Stimulated activated CD8-positive, alpha-beta memory T cell treated with anti-CD3 and anti-CD28 coated beads, Interleukin-7, amount 100 ng/mL, for 4 hours (primary cell): ENCODE measurements at regions not wholly inside any gene's neighbourhood (a gene's known extent, or its start where the extent isn't known, plus 50 kb on each side); places are given as distances from the start of the nearest gene placed in this dataset.

Experiments used
- DNase-seq, 2 donors: peaks; one replicate each; pipeline ENCODE4 v3.0.0-alpha.2; 2020; ENCODE audit warnings: low read depth in 2 of 2

DNA sequence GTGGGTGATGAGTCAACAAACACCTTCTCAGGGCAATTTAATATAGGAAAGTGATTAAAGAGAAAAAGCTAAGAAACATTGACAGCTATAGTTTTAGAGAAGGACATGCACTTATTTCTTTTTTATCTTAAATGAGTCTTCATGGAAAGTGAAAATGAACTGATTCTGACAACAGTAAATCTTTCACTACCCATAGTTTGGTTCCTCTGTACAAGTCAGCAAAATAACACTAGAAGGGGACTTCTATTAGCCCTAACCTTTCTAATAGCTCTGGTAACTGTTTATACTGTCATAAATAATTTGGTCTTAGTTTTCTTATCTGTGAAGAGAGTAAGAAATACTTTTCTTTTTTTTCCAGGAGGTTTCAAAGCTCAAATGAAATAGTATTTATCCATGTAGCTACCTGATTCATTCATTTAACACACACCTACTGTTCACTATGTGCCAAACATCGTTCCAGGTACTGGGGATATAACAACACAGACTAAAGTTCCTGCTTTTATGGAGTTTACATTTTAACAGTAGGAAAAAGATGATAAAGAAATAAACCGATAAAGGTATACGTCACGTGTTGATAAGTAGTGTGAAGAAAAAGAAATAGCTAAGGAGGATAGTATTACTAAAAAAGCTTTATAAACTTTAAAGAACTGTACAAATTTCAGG, 148.2 kb downstream of the PCSK1 start:
- DNase-seq = no peak

- no peak for DNase-seq
Measured at GRCh38 chr5:96283589-96283988, 149.5 kb downstream of the PCSK1 start.

- DNase-seq = no peak
Measured at GRCh38 chr5:96282020-96282419, 151.0 kb downstream of the PCSK1 start.

GRCh38 chr5:96280946-96281393, 152.1 kb downstream of the PCSK1 start:
- DNase-seq = no peak

DNA sequence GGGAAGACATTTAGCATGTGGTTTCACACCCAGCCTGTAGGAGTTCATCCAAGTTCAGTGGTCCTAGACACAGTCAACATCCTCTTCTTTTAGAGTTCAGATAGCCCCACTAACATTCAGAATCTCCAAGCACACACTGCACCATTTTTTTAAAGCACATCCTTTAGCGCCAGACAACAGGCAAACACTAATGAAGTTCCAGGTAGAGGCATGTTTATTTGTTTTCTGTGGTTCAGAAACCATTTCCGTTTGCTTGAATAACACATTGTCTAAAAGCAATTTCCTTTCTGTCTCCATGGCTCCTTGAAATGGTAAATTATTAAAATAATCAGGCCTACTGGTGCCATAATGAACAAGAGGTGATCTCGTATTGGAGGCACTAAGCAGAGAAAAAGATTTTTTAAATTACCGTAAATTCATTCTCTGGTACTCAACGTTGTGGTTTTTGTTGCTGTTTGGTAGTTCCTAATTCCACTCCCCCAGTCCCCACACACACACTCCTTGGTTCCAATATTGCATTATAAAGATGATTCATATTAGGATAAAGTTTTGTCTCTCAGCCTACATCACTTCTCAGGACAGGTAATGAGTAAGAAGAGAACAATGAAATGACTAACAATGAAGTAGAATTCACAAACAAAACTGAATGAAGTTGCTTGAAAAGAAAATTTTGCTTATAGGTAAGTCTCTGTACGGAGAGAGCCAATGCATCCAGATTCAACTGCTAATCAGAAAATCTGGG, 153.1 kb downstream of the PCSK1 start:
- DNase-seq = no peak

DNA sequence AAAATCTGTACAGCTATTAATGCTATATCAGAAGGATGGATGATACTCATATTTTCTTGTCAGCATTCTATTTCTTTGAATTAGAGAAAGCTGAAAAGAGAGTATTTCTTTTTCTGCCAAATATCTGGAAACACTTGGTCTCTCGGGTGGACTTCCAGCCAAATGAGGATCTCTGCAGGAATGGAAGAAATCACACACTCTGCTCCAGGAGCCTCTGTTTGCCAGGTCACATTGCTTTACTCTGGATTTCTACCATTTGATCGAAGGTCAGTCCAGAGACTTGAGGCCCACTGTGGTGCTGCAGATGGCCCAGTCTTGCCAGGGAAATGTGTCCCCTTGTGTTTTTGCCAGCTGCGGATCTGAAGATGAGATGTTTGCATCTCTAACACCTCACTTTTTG, 154.1 kb downstream of the PCSK1 start:
- no peak for DNase-seq

- no peak for DNase-seq
Measured at GRCh38 chr5:96275051-96275450, 158.0 kb downstream of the PCSK1 start.

DNA sequence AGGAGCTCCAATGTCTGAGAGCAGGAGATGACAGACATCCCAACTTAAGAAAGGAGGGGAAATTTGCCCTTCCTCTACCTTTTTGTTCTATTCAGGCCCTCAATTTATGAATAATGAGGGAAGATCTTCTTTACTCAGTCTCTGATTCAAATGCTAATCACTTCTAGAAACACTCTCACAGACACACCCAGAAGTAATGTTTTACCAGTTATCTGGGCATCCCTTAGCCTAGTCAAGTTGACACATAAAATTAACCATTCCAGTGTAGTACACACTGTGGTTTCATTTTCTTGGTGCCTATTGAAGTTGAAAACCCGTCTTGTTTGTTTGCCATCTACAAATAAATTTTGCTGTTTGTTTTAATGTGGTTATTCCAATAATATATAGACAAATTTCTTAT, 167.6 kb downstream of the PCSK1 start:
- DNase-seq = no peak

DNA sequence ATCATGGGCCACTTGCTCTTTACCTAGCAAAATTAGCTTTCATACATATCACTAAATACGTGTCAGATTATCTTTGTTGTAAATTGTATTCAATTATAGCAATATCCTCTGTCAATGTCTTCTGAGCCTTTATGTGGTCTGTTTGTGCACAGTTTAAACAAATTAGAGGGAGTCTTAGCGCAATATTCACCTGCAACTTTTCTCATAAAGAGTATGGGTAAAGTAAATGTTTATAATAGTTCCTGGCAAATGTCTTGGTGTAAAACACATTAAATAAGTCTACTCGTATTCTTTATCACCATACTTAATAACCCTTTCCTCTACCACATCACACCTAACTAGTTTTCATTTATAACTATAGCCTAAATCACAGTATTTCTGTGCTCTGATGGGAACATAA, 169.0 kb downstream of the PCSK1 start:
- DNase-seq = no peak

DNA sequence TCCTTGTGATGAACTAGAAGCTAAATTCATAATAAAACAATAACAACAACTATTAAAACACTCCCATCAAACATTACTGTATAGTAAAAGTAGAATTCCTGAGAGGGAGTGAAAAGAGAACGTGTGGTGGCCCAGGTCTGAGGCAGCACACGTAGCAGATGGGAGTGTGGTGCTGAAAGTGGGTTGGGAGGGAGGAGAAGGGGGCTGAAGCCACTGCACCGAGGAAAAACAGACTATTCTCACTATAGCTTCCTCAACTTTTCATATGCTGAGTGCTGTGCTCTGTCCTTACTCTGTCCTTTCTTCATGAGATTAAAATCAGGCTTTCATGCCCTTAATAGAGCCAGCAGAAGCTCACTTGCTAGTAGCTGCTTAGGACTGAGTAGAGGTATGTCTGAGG, 170.9 kb downstream of the PCSK1 start:
- no peak for DNase-seq

GRCh38 chr5:96260009-96260408, 173.0 kb downstream of the PCSK1 start:
- DNase-seq = no peak

DNA sequence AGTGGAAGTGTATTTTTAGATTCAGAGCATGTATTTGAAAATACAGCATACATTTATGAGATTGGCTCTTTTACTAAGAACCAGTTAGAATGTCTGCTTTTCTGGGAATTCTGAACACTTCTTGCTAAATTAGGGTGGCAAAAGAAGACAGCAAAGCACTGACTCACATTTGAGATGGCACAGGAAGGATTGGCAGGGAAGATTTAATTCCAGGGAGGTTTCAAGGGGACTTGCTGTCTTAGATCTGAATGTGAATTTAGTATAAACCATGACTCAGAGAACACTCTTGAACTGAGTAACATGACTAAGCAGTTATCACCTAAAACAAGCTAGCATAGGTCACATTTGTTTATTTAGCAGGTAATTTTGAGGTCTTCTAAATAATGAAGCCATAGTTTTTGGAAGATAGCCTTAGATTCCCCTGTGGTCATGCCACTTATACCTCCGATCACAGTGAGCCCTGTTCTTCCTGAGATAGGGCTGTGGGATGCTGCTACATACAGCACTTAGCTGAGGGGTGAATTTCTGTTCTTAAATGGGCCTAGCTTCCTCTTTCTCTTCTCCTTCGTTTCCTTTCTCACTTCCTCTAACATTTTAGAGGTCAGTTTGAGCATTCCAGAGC, 173.8 kb downstream of the PCSK1 start:
- no peak for DNase-seq

DNA sequence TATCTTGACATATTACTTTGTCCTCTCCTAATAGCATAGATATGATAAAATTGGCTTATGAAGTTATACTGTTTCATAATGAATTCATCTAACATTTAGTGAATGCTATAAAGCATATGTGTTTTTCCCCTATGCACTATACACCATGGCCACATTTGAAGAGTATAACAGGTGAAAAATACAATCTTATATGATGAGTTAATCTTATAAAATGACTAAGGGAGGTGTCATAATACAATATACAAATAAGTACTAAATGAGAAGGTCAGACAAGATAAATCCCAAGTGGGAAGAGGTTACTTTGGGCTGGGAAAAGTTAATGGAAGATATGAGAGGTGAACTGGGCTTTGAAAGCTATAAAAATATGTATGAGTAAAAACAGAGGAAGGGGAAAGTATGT, 174.4 kb downstream of the PCSK1 start:
- DNase-seq = no peak

DNA sequence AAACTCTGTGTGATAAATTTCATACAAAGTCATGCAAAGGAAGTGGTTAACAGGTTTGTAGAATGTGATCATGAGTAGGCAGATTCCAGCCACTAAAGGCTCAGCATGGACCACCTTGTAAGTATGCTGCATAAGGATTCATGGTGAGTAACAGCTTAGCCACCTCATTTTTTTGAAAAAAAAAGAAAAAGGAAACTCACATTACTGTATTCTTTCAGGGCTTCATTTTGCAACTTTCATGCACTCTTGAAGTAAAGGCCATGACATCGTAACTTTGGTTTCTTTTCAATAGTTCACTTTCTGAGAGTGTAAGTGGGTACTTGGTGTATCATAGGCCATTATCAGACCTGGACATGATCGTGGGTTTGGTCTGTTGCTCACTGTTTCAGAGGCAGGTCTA, 175.1 kb downstream of the PCSK1 start:
- no peak for DNase-seq

DNA sequence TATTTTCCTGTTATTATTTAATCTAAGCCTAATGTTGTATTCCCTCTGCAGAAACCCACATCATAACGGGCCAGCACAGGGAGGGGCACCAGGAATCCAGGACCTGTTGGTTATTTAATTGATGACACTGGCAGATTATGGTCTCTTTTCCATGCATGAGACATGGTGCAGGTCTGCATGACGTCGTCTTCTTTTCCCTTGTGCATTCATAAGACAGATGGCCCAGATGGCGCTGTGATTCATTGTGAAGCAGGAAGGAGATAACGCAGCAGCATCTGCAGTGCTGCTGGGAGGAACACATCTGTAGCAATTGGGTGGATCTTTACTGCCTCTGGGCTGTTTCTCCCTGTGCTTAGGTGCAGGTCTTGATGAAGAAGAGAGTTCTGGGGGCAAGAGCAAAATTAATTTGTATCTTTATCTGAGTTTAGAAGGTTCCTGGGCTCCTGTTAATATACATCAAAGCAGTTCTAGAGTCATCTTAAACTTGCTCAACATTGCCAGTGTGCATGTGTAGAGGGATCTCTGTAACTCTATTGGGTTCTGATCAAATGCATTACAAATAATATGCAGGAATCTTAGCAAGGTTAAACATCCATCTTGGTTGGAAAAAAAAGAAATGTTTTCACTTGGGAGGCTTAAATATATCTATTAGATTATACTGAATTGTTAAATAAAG, 176.1 kb downstream of the PCSK1 start:
- DNase-seq = no peak

- DNase-seq = no peak
Measured at GRCh38 chr5:96254980-96255691, 177.9 kb downstream of the PCSK1 start.

DNA sequence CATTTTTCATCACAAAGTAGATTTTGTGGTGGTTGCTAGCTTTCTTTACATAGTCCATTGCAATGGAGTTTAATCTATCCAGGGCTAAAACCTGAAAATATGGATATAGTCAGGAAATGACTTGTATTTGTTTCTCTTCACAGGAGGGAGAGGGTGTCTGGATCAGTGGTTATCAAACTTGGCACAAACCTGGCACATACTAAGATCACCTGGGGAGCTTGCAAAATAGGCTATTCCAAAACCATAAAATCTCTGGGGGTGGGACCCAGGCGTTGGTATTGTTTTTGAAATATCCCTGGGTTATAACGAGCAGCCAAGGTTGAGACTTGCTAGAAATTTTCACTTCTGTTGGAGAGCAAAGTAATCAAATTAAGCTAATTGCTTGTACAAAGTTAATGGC, 179.9 kb downstream of the PCSK1 start:
- DNase-seq = no peak

DNA sequence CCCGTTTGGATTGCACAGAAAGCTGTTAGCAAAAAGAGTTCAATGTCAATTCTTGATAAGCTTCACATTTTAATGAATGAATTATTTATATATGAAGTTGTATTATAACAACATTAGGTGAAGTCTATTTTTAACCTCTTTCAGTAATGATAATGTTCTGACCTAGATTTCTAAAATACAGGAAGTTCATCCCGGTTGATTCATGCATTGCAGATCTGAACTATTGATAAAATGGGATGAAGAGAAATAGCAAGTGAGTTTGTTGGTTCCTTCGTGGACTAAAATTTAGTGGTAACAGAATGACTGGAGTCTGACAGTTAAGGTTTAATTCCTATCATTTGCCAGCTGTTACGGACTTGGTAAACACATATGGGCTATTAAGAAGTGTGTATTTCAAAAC, 180.5 kb downstream of the PCSK1 start:
- no peak for DNase-seq

DNA sequence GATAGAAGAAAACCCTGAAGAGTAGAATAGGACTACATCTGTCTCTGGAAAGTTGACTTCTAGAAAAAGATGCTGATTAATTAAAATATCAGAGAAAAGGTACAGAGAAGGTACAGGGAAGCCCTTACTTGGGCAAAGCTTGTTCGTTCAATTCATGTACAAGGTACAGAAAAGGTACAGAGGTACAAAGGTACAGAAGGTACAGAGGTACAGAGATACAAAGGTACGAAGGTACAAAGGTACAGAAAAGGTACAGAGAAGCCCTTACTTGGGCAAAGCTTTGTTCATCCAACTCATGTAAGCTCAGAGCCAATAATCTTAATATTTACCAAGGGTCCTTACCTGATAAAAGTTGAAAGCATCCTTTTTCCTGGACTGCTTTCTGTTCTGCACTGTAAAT, 182.3 kb downstream of the PCSK1 start:
- no peak for DNase-seq

GRCh38 chr5:96248131-96248530, 184.9 kb downstream of the PCSK1 start:
- DNase-seq = no peak

- no peak for DNase-seq
Measured at GRCh38 chr5:96247708-96248107, 185.3 kb downstream of the PCSK1 start.
